ENCODE measurements at regions not wholly inside any gene's neighbourhood (a gene's known extent, or its start where the extent isn't known, plus 50 kb on each side); places are given as distances from the start of the nearest gene placed in this dataset.
"Not testable (repeated sequence)": the region's sequence is repeated elsewhere in the genome, so short reads cannot be mapped to it uniquely, and the experiment has no call there.

DNA sequence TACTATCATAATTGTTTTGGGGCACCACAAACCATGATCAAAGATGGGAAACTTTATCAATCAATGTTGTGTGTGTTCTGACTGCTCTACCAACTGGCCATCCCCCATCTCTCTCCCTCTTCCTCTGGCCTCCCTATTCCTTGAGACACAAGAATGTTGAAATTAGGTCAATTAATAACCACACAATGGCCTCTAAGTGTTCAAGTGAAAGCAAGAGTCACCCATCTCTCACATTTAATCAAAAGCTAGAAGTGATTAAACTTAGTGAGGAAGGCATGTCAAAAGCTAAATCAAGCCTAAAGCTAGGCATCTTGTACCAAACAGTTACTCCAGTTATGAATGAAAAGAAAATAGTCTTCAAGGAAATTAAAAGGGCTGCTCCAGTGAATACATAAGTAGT is 390.3 kb upstream of the NFIA start:
- H2BK5ac ChIP-seq (ENCODE audit: insufficient read length, low read length): no peak overlapping the region
- no peak overlapping the region for H2AK5ac ChIP-seq (ENCODE audit: insufficient read length, low read length)
- H3K23me2 ChIP-seq (ENCODE audit: insufficient read length, low read depth, low read length, poor library complexity, severe bottlenecking): no peaks in the 10 kb centered on the region
- no peak overlapping the region for H4K91ac ChIP-seq (ENCODE audit: insufficient read length, low read depth, low read length)
- no peaks in the 10 kb centered on the region for H3K27me3 ChIP-seq (ENCODE audit: insufficient read depth, low read length)
- H3K27ac ChIP-seq (ENCODE audit: insufficient read length, low read depth, low read length): no peak overlapping the region
- peaks cover 0 to 16% (median 14%) of the 10 kb centered on the region in 3 experiments; a peak in 5 of 7 replicates for H3K36me3 Mint-ChIP-seq (ENCODE audit: insufficient read depth in 1 of 3, low read depth in 3 of 3)
- no peak overlapping the region for H3K9ac ChIP-seq (ENCODE audit: extremely low read depth, insufficient read length, low read length)
- H2BK120ac ChIP-seq (ENCODE audit: low read depth, low read length, poor library complexity, severe bottlenecking): no peak overlapping the region
- peaks cover 13 to 30% of the 10 kb centered on the region in 2 experiments for H3K9me3 Mint-ChIP-seq
- no peak overlapping the region for H3K23ac ChIP-seq (ENCODE audit: insufficient read length, low read depth, low read length)
- no peaks in the 10 kb centered on the region for H4K20me1 ChIP-seq (ENCODE audit: control insufficient read depth, insufficient read depth, insufficient read length)
- no peaks in the 10 kb centered on the region for H3K79me2 ChIP-seq (ENCODE audit: insufficient read depth, low read length)
- no peaks in the 10 kb centered on the region for H3K79me1 ChIP-seq (ENCODE audit: insufficient read depth, low read depth, low read length, poor library complexity, severe bottlenecking)
- no peak overlapping the region for H2BK12ac ChIP-seq (ENCODE audit: insufficient read length, low read depth, low read length)
- no peak overlapping the region for H3T11ph ChIP-seq (ENCODE audit: low read length)
- H4K5ac ChIP-seq (ENCODE audit: insufficient read length, low read depth, low read length): no peak overlapping the region
- H3K4me1 Mint-ChIP-seq: no peaks in the 10 kb centered on the region
- H3K56ac ChIP-seq (ENCODE audit: insufficient read length, low read depth, low read length): no peak overlapping the region
- H3K27ac Mint-ChIP-seq: no peak overlapping the region
- H3K27me3 Mint-ChIP-seq (ENCODE audit: low read depth): no peaks in the 10 kb centered on the region
- no peaks in the 10 kb centered on the region for H3K9me3 ChIP-seq (ENCODE audit: control insufficient read depth, low read depth, low read length)
- no peak overlapping the region for H4K8ac ChIP-seq (replicated peaks; ENCODE audit: insufficient read length, low read depth, low read length)
- no peak overlapping the region for H3K14ac ChIP-seq (ENCODE audit: insufficient read depth, low read length)
- H3K4ac ChIP-seq (ENCODE audit: low read depth, low read length): no peak overlapping the region
- no peak for DNase-seq
- H2BK20ac ChIP-seq (ENCODE audit: low read depth, low read length, poor library complexity, severe bottlenecking): no peak overlapping the region
- no peak overlapping the region for H2BK15ac ChIP-seq (ENCODE audit: low read depth, low read length)
- no peak overlapping the region for H3K18ac ChIP-seq (ENCODE audit: insufficient read length, low read depth, low read length)
- H3K4me1 ChIP-seq (ENCODE audit: insufficient read depth, low read length): no peaks in the 10 kb centered on the region
- TF ChIP-seq, protein P1, sequence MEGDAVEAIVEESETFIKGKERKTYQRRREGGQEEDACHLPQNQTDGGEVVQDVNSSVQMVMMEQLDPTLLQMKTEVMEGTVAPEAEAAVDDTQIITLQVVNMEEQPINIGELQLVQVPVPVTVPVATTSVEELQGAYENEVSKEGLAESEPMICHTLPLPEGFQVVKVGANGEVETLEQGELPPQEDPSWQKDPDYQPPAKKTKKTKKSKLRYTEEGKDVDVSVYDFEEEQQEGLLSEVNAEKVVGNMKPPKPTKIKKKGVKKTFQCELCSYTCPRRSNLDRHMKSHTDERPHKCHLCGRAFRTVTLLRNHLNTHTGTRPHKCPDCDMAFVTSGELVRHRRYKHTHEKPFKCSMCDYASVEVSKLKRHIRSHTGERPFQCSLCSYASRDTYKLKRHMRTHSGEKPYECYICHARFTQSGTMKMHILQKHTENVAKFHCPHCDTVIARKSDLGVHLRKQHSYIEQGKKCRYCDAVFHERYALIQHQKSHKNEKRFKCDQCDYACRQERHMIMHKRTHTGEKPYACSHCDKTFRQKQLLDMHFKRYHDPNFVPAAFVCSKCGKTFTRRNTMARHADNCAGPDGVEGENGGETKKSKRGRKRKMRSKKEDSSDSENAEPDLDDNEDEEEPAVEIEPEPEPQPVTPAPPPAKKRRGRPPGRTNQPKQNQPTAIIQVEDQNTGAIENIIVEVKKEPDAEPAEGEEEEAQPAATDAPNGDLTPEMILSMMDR (conservative IDR thresholded peaks at IDR 0.05): no peak
- H3K4me2 ChIP-seq (ENCODE audit: insufficient read depth, insufficient read length, low read length): no peak overlapping the region
- H3K4me3 Mint-ChIP-seq: no peak overlapping the region
- H2AFZ ChIP-seq (ENCODE audit: low read length): no peak overlapping the region

DNA sequence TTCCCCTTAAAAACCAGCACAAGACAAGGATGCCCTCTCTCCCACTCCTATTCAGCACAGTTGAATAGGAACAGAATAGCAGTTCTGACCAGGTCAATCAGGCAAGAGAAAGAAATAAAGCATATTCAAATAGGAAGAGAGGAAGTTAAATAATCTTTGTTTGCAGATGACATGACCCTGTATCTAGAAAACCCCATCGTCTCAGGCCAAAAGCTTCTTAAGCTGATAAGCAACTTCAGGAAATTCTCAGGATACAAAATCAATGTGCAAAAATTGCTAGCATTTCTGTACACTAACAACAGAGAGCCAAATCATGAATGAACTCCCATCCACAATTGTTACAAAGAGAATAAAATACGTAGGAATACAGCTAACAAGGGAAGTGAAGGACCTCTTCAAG is 394.1 kb upstream of the NFIA start:
- H3T11ph ChIP-seq (ENCODE audit: low read length); H4K5ac ChIP-seq (ENCODE audit: insufficient read length, low read depth, low read length); H3K4me3 Mint-ChIP-seq; H3K14ac ChIP-seq (ENCODE audit: insufficient read depth, low read length); H2BK12ac ChIP-seq (ENCODE audit: insufficient read length, low read depth, low read length); H4K8ac ChIP-seq (replicated peaks; ENCODE audit: insufficient read length, low read depth, low read length); H3K79me2 ChIP-seq (ENCODE audit: insufficient read depth, low read length); H4K91ac ChIP-seq (ENCODE audit: insufficient read length, low read depth, low read length); H3K23ac ChIP-seq (ENCODE audit: insufficient read length, low read depth, low read length); H3K4me1 Mint-ChIP-seq; H2BK20ac ChIP-seq (ENCODE audit: low read depth, low read length, poor library complexity, severe bottlenecking); H3K27ac ChIP-seq (ENCODE audit: insufficient read length, low read depth, low read length); DNase-seq; H3K23me2 ChIP-seq (ENCODE audit: insufficient read length, low read depth, low read length, poor library complexity, severe bottlenecking); H2AFZ ChIP-seq (ENCODE audit: low read length); H3K4ac ChIP-seq (ENCODE audit: low read depth, low read length); H3K4me1 ChIP-seq (ENCODE audit: insufficient read depth, low read length); H3K79me1 ChIP-seq (ENCODE audit: insufficient read depth, low read depth, low read length, poor library complexity, severe bottlenecking); H4K20me1 ChIP-seq (ENCODE audit: control insufficient read depth, insufficient read depth, insufficient read length); H3K27ac Mint-ChIP-seq; H2AK5ac ChIP-seq (ENCODE audit: insufficient read length, low read length); H3K27me3 ChIP-seq (ENCODE audit: insufficient read depth, low read length); H3K9ac ChIP-seq (ENCODE audit: extremely low read depth, insufficient read length, low read length); H2BK120ac ChIP-seq (ENCODE audit: low read depth, low read length, poor library complexity, severe bottlenecking); H3K56ac ChIP-seq (ENCODE audit: insufficient read length, low read depth, low read length); H2BK15ac ChIP-seq (ENCODE audit: low read depth, low read length); H3K18ac ChIP-seq (ENCODE audit: insufficient read length, low read depth, low read length); H3K27me3 Mint-ChIP-seq (ENCODE audit: low read depth); H2BK5ac ChIP-seq (ENCODE audit: insufficient read length, low read length); H3K9me3 ChIP-seq (ENCODE audit: control insufficient read depth, low read depth, low read length); H3K4me2 ChIP-seq (ENCODE audit: insufficient read depth, insufficient read length, low read length): not testable (repeated sequence)
- H3K36me3 Mint-ChIP-seq (ENCODE audit: insufficient read depth in 1 of 3, low read depth in 3 of 3): peaks cover 0 to 16% (median 8%) of the 10 kb centered on the region in 3 experiments; a peak in 4 of 7 replicates
- H3K9me3 Mint-ChIP-seq: peaks cover 15 to 19% of the 10 kb centered on the region in 2 experiments
- no CpG with 5 or more reads among the region's 2 CpGs for WGBS (ENCODE audit: extremely low coverage, insufficient read length, low lambda C conversion rate)
